ENCODE measurements at regions not wholly inside any gene's neighbourhood (a gene's known extent, or its start where the extent isn't known, plus 50 kb on each side); places are given as distances from the start of the nearest gene placed in this dataset.

- DNase-seq = peak; percentile 15
Observed at GRCh38 chr10:14468023-14468441, 137.3 kb upstream of the FRMD4A start.

DNA sequence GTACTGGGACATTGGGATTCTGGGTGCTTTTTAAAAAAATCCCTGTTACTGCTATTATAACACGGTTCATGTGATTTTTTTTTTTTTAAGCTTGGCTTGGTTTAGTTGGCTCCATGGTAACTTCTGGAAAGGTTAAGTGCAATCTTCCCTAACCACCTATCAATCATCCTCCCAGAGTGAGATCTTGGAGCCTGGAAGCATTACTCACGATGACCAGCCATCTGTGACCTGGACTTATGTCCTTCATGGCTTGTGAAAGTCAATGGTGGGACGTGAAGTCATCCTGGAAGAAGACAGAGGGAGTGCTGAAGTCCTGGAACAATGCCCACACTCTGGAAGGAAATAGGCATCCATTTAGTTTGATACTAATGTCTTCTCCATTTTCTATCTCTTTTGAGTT lies 135.5 kb upstream of the FRMD4A start:
- DNase-seq = no peak

- no peak for DNase-seq
Observed at GRCh38 chr10:14460447-14460846, 129.7 kb upstream of the FRMD4A start.

GRCh38 chr10:14459665-14460064 lies 128.9 kb upstream of the FRMD4A start:
- no peak for DNase-seq

DNA sequence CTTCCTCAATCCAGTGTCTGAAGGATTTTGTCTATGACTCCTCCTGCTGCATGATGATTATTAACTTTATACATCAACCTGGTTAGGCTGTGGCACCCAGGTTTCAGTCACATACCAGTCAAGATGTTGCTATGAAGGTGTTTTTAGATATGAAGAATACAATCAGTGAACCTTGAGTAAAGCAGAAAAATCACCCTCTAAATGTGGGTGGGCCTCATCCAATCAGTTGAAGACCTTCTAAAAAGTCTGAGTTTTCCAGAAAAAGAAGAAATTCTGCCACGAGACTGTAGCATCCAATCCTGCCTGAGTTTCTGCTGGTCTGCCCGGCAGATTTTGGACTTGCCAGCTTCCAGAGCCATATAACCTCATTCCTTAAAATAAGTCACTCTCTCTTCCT lies 126.1 kb upstream of the FRMD4A start:
- no peak for DNase-seq

DNA sequence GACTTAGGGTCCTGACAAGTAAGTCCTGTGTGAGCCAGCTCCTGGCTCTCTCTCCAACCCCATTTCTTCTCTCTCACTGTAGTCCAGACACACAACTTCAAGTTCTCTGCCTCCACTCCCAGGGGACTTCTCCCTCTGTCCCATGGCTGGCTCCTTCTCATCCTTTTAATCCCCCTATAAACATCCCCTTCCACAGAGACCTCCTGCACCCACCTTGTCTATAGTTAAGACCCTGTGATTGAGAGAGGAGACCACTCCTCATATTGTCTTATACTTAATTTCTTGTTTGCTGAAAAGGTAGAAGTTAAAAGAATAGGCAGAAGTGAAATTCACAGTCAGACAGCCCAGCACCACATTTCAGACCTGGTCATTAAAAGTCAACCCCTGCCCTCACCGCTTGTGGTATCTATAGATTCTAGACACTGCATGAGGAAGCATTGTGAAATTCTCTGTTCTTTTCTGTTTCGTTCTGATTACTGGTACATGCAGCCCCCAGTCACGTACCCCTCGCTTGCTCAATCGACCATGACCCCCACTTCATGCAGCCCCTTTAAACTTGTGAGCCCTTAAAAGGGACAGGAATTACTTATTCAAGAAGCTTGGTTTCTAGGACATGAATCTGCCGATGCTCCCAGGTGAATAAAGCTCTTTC lies 125.6 kb upstream of the FRMD4A start:
- no peak for DNase-seq

DNA sequence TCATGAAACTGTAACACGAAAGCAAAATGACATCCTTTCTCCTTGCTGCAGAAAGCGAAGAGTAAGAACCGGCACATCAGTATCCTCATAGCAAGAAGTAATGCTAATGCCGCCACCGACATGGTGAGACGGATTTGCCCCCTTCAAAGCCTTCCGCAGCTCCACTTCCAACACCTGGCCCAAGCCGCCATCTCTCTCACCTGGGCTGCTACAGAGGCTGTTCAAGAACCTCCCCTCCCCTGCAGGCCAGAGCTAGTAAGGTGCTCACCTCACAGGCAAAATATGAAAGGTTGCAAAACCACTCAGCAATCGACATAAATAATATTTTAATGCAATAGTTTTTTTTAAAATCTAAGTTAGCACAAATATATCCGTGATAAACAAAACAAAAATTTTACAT lies 123.9 kb upstream of the FRMD4A start:
- DNase-seq = no peak

DNA sequence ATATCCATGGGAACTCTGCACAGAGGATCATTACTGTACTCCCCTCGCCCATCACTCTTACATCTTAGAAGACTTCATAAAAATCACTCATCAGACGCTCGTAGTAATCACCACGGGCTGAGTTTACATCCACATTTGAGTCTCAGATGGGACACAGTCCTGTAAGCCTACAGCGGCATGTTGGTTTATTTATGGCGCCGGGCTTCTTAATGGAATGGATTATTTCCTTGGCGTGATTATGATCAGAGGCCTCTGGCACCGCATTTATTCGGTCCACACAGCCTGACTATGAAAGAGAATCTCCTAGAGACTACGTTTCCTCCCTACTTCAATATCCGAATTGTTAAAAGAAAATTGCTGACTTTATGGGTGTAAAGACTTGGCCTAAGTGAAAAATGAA lies 123.5 kb upstream of the FRMD4A start:
- DNase-seq = no peak

- no peak for DNase-seq
Observed at GRCh38 chr10:14453593-14453992, 122.9 kb upstream of the FRMD4A start.

DNA sequence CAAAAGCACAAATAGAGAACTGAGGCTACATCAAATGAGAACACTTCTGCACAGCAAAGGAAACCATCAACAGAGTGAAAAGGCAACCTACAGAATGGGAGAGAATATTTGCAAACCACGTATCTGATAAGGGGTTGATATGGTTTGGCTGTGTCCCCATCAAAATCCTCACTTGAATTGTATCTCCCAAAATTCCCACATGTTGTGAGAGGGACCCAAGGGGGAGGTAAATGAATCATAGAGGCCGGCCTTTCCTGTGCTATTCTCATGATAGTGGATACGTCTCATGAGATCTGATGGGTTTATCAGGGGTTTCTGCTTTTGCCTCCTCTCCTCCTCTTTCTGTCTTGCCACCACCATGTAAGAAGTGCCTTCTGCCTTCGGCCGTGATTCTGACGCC lies 120.6 kb upstream of the FRMD4A start:
- DNase-seq = no peak

DNA sequence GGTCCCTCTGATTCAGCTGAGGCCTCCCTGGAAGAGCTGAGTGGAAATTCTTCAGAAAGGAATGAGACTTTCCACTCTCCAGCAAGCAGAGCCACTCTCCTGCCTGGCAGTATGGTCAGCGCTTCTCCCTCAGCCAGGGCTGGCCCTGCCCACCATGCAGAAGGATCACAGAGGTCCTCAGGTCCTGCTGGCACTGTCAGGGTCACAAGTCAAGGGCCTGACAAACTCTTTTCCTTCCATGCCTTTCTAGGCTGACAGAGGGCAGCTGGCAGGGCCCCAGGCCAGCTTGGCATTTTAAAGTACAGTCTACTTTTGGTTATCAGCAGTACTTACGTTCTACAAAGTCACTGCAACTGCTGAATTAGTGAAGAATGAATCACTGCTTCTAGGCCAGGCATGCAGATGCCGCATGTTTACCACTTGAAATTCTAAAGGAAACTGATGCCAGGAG lies 119.3 kb upstream of the FRMD4A start:
- DNase-seq = no peak

GRCh38 chr10:14449293-14449815 lies 118.6 kb upstream of the FRMD4A start:
- no peak for DNase-seq

GRCh38 chr10:14448197-14448990 lies 117.7 kb upstream of the FRMD4A start:
- DNase-seq = no peak

DNA sequence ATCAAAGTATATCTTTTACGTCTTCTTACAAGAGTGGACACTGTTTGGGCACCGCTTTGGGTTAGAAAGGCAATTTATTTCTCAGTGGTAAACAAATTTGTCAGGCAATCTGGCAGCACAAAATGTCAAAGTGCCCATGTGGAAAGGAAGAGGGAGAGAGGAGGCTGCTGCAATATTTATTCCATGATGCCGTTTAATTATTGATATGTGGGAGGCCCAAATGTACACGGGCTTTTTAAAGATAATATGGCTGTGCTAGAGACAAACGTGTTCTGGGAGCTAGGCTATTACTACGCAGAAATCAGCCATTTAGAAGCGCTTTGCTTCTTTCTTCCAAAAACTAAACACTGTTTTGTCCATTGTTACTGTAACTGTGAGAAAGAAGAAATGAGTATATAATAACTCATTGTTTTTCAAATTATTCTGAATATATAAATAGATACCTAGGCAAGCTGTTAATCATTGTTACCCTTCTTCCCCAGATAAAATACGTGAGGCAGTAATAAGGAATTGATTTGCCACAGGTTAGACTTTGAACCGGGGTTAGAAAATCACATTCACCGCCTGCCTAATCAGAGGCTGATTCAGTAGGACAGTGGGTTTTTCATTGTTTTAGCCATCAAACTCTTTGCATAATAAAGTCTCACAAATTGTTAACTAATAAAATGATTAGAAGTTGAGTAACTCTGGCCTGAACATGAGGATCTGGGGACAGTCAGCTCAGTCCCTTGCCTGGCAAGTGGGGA lies 116.5 kb upstream of the FRMD4A start:
- no peak for DNase-seq

DNA sequence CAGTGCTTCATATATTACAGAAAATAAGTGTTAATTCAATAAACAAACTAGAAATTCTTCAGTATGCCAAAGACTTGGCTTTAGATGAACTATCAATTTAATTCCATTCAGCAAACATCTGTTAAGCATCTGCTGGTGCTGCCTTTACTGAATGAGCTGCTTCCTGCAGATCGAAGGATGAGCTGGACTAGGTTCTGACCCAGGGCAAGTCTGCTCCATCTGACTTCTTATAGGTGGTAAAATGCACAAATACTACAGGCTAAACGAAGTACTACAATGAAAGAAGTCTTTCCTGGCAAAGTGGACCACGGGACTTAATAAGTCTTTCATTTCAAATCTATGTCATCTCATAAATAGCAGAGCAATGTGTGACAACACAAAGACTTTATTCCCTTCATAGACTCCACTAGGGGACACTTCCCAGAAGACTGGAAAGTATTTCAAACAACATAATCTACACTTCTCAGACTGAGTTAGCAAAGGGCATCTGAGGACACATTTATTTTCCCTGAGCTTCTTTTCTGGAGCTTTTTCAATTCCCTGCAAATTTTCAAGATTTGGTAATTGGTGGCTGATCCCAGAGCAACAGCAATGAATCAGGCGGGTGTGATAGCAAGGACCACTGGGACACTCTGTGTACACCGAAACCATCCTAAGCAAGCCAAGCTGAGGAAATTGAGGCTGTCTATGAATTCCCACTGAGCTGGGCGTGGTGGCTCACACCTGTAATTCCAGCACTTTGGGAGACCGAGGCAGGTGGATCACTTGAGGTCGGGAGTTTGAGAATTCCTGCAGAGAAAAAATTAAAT lies 108.9 kb upstream of the FRMD4A start:
- no peak for DNase-seq

DNA sequence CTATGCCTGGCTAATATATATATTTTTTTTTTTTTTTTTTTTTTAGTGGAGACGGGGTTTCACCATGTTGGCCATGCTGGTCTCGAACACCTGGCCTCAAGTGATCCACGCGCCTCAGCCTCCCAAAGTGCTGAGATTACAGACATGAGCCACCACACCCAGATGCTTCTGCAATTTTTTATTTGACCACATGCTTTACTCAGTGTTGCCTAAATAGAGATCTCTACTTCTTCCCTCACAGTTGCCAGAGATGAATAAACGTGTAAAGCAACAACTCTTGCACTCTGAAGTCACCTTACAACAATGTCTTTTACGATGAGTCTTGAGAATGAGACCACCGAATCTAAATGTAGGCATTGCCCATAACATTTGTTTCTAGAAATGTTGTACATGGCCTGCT lies 107.9 kb upstream of the FRMD4A start:
- DNase-seq = no peak

DNA sequence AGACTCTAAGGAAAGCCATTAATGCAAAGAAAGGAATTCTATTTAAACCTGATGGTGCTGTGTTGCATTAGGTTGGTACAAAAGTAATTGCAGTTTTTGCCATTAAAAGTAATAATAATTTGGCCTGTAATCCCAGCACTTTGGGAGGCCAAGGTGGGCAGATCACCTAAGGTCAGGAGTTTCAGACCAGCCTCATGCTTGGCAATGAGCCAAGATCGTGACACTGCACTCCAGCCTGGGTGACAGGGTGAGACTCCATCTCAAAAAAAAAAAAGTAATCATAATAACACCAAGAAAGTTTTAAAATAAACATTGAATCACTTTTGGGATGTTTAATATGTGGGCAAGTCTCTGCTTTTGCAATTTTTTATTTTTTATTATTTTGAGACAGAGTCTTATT lies 107.3 kb upstream of the FRMD4A start:
- no peak for DNase-seq

- DNase-seq = no peak
Observed at GRCh38 chr10:14435976-14436632, 105.4 kb upstream of the FRMD4A start.

DNA sequence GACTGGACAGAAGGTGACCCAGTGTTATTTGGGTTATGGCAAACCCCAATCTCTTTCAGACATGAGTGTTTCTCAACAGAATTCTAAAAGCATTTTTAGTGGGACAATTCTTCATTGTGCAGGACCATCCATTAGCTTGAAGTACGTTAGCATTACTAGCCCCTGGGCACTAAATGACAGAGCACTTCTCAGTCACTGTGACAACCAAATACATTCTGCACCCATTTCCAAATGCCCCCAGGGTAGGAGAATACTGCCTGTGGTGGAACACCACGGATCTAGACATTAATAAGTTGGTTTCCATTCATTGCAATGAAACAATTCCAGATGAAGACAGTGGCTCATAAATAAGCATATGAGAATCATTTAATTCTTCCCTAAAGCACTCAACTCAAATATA lies 102.4 kb upstream of the FRMD4A start:
- no peak for DNase-seq

- DNase-seq = no peak
Observed at GRCh38 chr10:14431868-14432267, 101.1 kb upstream of the FRMD4A start.

DNA sequence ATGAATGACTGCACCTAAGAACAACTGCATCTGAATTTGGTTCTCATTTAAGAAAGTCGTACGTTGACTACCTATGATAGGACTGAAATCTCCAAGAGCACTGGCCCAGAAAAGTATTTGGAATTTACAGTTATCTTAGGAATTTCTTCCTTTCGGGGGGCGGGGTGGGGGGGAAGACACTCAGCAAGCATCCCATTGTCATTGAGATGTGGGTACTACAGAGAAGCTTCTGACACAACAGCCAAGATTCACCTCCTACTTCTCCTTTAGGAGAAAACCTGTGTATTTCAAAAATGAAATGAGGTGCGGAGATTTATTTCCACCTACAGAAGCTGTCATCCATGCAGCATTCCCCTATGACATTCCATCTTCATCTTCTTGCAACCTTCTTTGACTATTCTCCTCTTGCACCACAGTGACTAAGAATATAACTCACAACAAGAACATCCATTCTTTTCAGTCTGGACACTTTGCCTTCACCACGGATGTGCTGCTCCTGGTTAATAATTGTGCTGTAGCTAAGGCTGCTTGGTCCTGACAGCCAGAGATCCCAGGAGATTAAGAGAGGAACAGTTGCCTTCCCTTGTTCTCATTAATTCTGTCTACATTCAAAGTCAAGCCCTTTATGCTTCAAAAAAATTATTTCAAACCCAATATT lies 98.4 kb upstream of the FRMD4A start:
- no peak for DNase-seq

GRCh38 chr10:14425034-14425433 lies 94.3 kb upstream of the FRMD4A start:
- DNase-seq = no peak
